CD4-positive, alpha-beta T cell treated with Interleukin-4 for 1 hour (primary cell): ENCODE measurements at regions not wholly inside any gene's neighbourhood (a gene's known extent, or its start where the extent isn't known, plus 50 kb on each side); places are given as distances from the start of the nearest gene placed in this dataset.

Experiments used
- DNase-seq, 2 donors: peaks; one replicate each; pipeline ENCODE4 v3.0.0-alpha.2; 2020 to 2022

DNA sequence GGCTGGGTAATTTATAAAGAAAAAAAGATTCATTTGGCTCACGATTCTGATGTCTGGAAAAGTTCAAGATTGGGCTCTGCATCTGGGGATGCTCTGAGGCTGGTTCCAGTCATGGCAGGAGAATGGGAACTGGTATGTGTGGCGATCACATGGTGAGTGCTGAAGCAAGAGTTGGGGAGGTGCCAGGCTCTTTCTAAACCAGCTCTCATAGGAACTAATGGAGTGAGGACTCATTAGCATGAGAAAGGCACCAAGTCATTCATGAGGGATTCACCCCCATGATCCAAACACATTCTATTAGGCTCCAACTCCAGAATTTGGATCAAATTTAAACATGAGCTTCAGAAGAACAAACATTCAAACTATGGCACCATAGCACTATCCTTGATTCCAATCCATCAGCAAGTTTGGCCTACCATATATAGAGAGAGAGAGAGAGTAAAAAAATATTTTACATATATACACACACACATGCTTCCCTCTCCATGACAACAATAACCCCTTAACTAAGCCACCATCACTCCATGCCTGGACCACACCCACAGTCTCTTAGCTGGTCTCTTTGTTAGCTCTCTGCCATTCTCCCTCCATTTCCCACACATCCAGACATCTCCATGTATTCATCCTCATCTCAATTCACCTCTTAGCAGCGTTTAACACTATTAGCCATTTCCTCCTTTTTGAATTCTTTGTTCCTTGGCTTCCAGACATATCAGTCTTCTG, 57.9 kb downstream of the NPY start:
- no peak for DNase-seq

GRCh38 chr7:24343614-24344013, 59.6 kb downstream of the NPY start:
- DNase-seq = no peak

DNA sequence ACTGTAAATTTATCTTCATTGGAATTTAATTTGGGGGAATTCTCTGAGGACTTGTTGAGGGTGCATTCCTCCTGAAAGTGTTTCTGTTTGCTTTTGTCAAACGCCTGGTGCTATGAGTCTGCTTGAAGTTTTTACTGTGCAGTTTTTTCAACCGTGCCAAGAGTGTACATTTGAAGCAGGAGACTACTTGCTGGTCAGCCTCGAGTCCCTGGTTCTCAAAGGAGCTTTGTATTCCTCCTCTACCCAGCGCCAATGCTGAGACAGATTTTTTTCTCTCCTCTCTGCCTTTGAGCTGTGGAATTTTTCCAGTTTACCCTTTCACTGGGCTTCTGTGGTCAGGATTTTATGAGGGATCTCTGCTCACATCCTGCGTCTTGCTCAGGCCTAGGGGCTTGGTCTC, 62.1 kb downstream of the NPY start:
- no peak for DNase-seq

DNA sequence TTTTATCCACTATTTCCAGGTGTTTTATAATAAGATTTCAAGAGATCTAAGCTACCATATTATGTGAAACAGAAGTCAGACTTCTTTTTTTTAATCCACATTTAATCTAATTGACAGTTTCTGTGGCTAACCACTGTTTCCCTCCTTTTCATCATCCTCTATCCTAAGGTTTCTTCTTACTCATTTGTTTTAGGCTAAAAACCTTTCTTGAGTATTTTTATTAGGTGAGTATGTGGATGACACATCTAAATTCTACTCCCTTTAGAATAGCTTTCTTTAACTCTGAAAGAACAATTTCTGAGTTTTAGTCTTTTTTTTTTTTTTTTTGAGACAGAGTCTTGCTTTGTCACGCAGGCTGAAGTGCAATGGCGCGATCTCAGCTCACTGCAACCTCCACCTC, 62.7 kb downstream of the NPY start:
- DNase-seq = no peak

GRCh38 chr7:24349339-24349738, 65.3 kb downstream of the NPY start:
- DNase-seq = no peak

DNA sequence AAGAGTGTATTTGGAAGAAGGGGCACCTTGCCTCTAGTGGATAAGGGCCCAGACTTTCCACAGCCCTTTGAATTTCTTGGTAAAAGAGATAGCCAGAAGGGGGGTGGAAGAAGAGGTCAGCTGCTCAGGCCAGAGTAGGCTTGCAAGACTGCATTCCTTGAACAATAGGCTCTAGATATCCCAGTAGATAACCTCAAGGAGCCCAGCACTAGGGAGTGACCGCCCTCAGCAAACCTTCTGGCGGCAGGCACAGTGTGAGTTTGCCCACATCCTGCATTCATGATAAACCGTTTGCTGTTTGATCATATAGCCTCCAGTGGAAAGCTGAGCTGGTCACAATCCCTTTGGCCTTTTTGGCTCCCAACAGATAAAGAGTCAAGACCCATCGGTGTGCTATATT, 70.5 kb downstream of the NPY start:
- DNase-seq = no peak

- no peak for DNase-seq
Measured at GRCh38 chr7:24356718-24357386, 72.9 kb downstream of the NPY start.

GRCh38 chr7:24361001-24361400, 77.0 kb downstream of the NPY start:
- DNase-seq = no peak

GRCh38 chr7:24365606-24366005, 81.6 kb downstream of the NPY start:
- DNase-seq = no peak

- DNase-seq = no peak
Measured at GRCh38 chr7:24366876-24367275, 82.9 kb downstream of the NPY start.

DNA sequence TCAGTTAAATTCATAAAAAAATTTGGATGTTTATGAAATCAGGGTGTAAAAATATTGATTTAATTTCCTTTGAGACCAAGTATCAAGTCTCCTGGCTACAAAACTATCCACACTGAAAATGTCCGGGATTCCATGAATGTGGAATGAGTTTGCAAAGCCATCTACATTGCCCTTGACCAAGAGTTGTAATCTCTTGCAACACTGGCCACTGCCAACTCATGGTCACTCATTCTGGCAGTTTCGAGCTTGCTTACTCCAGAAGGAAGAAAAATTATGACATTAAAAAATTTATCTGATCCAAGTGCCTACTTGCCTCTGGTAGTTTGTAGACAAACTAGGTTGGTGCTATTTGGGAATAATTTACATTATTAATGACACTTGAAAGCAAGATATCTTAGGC, 84.2 kb downstream of the NPY start:
- no peak for DNase-seq

- no peak for DNase-seq
Measured at GRCh38 chr7:24370541-24370940, 86.6 kb downstream of the NPY start.

- DNase-seq = no peak
Measured at GRCh38 chr7:24372961-24373955, 89.3 kb downstream of the NPY start.

DNA sequence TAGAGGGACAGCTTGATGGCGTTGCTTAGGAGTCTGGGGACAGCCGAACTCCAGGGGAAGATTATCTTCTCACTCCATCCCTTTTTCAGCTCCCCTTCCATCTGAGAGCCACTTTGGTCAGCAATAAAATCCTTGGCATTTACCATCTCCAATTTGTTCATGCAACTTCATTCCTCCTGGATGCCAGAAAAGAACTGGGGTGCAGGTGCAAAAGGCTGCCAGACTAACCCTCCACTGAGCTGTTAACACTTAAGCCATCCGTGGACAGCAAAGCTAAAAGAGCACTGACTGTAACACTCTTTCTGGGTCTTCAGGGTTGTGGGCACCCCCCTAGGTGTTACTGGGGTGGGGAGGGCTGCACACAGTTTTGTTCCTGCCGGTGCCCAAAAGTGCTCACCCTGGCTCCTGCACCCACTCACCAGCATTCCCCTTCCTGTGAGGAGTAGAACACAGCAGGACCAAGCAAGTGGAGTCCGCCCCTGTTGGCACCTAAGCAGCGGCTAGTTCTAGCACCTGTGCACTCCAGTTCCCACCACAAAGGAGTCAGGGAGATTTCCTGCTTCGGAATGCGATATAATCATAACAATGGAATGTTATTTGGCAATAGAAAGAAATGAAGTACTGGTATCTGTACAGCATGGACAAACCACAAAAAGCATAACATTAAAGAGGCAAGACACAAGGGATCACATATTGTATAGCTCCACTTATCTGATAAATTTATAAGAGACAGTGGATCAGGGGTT, 95.1 kb downstream of the NPY start:
- no peak for DNase-seq

DNA sequence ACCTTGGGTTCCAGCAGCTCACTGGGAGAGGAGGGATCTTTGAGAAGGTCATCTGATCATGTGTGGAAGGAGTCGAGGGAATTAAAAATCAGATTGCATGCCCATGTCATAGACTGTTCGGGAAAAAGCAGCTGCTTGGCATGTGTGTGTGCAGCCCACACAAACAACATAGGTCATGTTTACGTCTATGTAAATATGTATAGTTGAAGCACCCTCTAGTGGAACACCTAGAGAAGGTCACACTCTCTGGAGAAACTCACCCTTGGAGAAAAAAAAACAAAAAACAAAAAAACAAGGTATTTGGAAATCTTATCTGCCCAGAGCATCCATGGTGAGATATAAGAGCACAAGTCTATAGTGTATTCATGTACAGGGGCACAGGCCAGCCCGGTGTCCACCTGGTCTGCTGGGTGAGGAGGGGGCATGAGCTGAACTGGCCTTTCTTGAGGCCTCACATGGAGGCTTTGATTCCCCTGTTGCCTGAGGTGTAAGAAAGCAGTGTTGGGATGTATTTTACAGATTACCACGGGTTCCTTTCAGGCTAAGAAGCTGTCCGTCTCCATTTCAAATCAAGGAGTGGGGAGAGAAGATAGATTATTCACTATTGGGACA, 98.0 kb downstream of the NPY start:
- peak in 1 of 2 donors; percentile 11 for DNase-seq

GRCh38 chr7:24383055-24383454, 99.1 kb downstream of the NPY start:
- DNase-seq = no peak

DNA sequence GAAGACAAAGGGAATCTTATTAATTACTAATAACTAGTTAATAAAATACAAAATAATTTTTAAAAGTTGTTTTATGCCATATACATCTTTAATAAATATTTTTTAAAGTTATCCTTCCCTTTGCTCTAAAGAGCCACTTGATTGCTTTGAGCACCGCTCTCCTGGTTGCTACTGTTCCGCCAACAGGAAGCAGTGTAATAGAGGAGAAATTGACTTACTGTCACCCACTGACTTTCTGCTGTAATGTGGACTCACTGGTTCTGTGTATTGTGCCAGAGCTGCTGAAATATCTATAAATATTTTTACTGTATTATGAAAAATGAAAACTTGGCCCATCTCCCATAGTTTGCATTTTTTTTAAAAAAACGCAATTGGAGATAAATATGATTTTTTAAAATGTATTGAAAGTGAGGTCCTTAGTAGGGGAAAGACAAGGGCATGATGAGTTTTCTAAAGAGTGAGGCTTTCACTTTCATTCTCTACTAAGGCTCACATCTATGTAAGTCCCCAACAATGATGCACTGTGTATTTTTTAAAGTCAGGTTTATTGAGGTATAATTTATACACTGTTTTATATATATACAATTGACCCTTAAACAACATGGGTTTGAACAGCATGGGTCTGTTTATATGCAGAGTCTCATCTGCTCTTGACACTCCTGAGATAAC, 100.5 kb downstream of the NPY start:
- no peak for DNase-seq

GRCh38 chr7:24388212-24388611, 104.2 kb downstream of the NPY start:
- DNase-seq = no peak

DNA sequence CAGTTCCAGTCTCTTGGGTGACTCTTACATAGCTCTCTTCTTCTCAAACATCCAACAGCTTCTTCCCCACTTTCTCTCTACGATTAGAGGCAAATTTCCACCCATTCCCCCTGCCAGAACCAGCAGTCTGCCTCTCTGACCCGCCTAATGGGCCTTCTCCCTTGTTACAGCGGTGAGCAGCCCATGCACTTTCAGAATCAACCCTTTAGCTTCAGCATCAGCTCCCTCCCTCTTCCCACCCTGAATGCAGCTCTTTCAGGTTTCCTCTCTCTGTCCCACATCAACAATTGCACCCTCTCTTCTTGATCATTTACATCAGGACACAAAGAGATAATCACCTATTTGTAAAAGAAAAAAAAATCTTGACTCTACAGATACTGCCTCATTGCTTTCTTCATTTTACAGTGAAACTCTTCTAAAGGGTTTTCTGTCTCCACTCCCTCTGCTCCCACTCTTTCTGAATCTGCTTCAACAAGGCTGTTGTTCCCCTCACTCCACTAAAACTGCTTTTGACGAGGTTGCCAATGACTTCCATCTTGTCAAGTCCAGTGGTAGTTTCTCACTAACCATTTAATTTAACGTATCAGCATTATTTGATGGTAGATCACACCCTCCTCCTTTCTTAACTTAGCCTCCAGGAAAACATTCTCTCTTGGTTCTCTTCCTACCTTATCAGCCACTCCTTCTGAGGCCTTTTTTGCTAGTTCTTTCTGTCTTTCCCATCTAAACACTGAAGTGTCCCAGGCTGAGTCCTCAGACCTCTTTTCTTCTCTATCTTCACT, 106.6 kb downstream of the NPY start:
- no peak for DNase-seq

DNA sequence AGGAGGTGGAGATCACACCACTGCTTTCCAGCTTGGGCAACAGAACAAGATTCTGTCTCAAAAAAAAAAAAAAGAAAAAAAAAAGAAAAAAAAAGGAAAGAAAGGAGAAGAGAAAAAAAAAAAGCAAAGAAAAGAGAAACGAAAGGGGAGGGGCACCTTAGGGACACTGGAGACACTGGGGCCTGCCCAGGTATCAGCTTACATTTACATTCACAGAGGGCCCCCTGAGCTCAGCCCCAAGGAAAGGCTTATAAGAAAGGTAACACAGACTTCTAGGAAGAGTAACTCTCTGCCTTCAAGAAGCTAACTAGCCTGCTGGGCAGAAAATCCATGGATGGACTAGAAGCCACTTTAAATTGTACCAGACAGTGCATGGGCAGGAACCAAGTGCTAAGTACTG, 108.8 kb downstream of the NPY start:
- no peak for DNase-seq

- no peak for DNase-seq
Measured at GRCh38 chr7:24395512-24395911, 111.5 kb downstream of the NPY start.
